HG03520 (cell line): ENCODE measurements at regions not wholly inside any gene's neighbourhood (a gene's known extent, or its start where the extent isn't known, plus 50 kb on each side); places are given as distances from the start of the nearest gene placed in this dataset.
A peak's percentile ranks its signal among the peaks of the same experiment; 100 is the strongest.

Experiments used
- ATAC-seq: cut with Tn5 transposase; IDR thresholded peaks from one replicate; pipeline ENCODE4 v1.9.1; 2021; ENCODE audit warnings: mild to moderate bottlenecking, moderate library complexity; ENCODE audit not compliant: unreplicated experiment

GRCh38 chr2:64331849-64332699 is 121.9 kb upstream of the LGALSL start:
- no peak for ATAC-seq

DNA sequence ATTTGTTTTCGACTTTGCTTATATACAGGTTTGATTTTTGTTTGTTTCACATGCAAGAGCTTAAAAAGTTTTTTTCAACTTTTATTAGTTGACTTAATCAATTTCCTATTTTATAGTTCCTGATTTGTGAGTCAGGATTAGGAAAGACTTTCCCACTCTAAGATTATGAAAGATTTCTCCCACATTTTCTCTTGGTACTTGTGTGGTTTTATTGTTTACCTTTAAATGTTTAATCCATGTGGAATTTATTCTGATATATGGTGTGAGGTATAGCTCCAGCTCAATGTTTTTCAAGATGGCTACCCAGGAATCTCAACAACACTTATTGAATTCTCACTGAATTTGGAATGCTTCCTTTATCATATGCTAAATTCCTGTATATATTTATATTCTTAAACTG is 117.8 kb upstream of the LGALSL start:
- ATAC-seq, result no peak

GRCh38 chr2:64337314-64337713 is 116.6 kb upstream of the LGALSL start:
- no peak for ATAC-seq

GRCh38 chr2:64338108-64338507 is 115.9 kb upstream of the LGALSL start:
- ATAC-seq, result no peak

- ATAC-seq, result peak; percentile 65
These were observed 115.0 kb upstream of the LGALSL start for GRCh38 chr2:64338910-64339500.

DNA sequence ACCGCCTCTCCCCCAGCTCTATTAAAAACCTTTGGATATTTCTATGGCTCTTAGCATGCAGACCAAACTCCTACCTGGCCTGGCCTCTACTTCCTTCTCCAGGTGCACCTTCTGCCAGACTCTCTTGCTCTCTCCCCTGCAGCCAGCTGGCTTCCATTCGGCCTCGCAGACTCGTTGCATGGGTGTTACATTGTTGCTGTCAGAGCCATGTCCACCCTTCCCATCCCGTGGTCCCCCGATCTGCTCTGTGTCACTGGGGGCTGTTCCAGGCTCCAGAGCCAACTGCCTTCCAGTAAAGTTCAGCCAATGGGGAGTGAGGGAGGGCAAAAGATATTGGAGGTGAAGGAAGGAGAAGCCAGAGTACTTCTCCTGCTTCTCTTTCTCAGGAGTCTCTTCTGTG is 112.5 kb upstream of the LGALSL start:
- ATAC-seq, result no peak

DNA sequence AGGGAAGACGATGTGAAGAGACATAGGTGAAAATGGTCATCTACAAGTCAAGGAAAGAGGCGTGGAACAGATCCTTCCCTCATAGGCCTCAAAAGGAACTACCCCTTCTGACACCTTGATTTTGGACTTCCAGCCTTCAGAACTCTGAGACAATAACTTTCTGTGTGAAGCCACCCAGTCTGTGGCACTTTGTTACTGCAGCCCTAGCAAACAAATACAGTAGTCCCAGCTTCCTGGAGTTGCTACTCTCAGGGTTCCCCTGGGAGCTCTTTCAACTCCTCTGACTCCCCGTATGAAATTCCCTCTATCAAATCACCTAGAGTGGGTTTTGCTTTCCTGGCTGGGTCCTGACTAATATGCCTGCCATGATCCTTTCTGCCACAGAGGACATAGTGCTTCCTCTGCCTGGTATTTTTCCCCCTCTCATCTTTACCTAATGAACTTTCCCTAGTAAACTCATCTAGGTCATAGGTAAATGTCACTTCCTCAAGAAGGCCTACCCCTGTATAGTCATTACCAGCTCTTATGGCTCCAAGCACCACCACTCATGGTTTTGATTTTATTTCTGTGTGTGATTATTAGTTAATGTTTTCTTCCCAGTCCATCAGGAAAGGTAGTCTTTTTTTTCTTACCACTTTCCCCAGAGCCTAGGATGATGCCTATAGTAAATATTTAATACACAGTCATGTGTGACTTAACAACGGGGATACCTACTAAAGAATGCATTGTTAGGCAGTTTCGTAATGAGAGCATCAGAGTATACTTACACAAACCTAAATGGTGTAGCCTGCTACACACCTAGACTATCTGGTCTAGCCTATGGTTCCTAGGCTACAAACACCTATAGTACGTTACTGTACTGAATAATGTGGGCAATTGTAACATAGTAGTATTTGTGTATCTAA is 111.5 kb upstream of the LGALSL start:
- no peak for ATAC-seq

GRCh38 chr2:64344999-64345576 is 108.9 kb upstream of the LGALSL start:
- no peak for ATAC-seq

- ATAC-seq, result no peak
These were observed 108.0 kb upstream of the LGALSL start for GRCh38 chr2:64345998-64346397.

DNA sequence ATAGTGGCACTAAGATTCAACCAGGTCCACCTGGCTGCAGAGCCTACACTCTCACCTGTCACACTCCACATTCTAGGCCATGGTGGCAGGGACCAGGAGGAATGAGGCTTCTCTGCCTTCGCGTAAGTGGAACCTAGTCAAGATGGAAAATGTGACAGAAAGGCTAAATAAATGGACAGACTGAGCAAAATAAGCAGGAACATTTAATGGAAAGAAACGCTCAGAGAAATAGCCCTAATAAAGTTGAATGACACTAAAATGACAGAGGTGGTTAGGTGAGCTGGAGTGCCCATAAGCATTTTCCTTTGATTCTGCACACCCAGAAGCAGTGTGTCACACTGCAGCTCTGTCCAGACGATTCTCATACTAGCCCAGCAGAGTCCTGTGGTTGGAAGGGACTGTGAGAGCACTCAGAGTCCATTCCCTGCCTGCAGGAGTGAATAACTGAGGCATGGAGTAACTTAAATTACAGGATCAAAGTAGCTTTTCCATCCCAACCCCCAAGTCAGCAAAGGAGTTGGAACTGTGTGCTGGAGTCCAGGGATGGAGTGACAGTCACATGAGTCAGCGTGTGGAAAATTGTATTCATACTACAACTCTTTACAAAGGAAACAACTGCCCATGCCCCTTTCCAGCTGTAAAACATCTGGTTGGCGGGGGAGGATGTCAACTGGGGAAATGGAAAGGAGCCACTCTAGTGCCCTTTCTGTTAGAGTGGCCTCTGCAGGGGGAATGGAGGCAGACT is 105.4 kb upstream of the LGALSL start:
- no peak for ATAC-seq

- ATAC-seq, result no peak
These were observed 104.8 kb upstream of the LGALSL start for GRCh38 chr2:64349131-64349530.

GRCh38 chr2:64350996-64351395 is 103.0 kb upstream of the LGALSL start:
- no peak for ATAC-seq

DNA sequence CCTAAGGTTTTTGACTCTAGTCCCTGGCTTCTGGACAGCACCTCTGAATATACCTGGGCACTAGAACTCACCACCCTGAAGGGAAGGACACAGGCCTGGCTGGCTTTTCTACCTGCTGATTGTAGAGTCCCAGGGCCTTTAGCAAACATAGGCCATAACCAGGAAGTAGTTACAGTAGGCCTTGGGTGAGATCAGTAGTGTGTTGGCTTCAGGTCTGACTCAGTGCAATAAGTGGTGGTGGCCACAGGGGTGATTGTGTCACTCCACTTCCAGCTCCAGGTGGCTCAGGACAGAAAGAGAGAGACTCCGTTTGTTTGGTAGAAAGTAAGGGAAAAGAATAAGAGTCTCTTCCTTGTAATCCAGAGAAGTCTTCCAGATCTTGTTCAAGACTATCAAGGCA is 101.7 kb upstream of the LGALSL start:
- ATAC-seq, result no peak

DNA sequence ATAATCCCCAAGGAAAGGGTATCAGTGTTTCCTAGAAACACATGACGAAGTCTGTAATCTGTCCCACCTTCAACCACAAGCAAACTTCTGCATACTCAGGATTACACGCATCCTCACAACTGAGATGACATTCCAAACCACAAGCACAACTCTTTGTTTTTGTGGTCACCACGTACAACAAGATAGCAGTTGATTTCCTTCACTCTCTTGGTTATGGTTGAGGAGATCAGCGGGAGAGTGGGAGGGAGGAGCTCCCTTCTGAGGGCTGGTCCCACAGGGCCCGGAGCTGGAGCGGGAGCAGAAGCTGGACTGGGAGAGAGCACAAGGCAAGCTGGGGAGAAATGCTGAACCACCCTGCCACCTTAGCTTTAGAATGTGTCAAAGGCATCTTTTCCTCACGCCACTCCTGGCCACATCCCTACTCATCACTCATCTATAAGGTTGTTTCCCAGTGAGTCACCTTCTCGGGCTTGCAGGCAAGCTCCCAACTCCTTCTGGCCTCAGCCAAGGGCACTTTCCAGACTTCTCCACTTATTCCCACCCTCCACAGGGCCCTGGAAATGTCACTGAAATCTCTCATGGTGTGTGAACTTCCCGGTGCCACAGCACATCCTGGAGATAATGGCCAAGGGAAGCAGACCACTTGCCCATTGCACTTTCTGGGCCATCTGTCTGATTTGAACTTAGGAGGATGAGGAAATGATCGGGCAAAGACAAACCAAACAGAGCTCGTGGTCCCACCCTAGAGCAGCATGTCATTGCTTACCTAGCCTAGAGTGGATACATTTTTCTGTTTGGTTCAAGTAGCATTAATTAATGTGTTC is 98.9 kb upstream of the LGALSL start:
- ATAC-seq, result no peak

DNA sequence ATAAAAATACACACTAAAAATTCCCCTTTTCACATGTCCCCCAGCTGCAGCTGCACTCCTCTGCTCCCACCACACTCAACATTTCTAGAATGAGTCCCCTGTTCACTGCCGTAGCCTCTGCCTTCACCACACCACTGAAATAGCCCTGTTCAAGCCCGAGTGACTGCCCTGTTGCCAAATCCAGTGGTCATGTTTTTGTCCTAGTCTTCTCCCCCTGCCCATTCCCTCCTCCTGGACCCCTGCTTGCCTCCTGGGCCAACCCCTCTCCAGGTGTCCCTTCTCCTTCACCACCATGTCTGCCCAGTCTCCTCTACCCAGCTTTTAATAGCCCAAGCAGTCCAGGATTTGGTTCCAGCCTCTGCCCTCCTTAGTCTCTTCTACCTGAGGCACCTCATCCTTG is 97.1 kb upstream of the LGALSL start:
- no peak for ATAC-seq

DNA sequence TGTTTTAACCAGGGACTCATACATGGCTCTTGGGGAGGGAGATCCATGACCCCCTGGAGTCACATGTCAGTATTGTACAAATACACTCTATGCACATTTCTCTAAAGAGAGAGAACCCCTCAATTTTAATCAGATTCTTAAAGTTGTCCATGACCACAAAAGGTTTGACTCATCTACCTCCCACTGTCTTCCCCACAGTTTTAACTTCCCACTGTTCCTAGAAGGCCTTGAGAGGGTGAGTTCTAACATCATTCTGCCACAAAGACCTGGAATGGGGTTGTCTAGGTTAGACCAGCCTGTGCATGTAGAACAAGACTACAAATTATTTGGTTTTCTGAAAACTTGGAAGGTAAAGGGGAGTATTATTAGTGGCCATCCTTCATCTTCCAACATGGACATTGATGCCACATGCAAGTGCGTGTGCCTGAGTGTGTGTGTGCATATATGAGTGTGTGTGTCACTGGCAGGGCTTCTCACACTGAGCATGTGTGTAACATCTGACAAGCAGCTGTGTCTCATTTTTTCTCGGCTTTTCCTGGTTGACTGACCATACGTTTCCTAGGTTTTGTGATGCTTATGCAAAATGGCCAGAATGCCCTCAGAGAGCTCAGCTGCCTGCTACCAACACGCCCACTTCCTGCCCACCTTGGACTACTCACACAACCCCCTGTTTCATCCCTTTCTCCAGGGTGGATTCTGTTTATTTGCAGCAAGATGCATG is 94.6 kb upstream of the LGALSL start:
- peak; percentile 10 for ATAC-seq

- peak; percentile 94 for ATAC-seq
These were observed 93.9 kb upstream of the LGALSL start for GRCh38 chr2:64359892-64360657.
